GOT3 (cell line): ENCODE measurements at regions not wholly inside any gene's neighbourhood (a gene's known extent, or its start where the extent isn't known, plus 50 kb on each side); places are given as distances from the start of the nearest gene placed in this dataset.
A peak's percentile ranks its signal among the peaks of the same experiment; 100 is the strongest.
"Not testable (repeated sequence)": the region's sequence is repeated elsewhere in the genome, so short reads cannot be mapped to it uniquely, and the experiment has no call there.

Experiments
- DNase-seq: peaks from one replicate; lab custom pipeline; 2025; ENCODE audit warnings: mixed read lengths; lab: John Stamatoyannopoulos, UW

DNA sequence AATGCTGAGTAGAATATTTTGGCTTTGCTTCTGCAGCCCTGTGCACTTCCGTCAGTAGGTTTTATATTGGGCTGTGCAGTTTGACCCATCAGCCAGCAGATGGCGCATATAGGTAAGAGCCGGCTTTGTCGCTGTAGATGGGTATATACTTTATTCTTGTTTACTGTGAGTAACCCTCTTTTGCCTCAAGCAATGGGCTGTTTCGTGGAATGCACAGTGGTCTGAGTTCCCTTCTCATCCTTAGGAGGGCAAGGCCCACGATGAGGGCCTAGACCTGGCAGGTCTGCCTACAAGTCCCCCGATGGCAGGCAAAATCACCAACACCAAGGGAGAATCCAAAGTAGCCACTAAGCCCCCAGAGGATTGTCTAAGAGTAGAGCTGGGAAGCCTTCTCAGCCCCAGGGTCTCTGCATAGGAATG is 1002.9 kb upstream of the KCND2 start:
- DNase-seq: peak; percentile 5

DNA sequence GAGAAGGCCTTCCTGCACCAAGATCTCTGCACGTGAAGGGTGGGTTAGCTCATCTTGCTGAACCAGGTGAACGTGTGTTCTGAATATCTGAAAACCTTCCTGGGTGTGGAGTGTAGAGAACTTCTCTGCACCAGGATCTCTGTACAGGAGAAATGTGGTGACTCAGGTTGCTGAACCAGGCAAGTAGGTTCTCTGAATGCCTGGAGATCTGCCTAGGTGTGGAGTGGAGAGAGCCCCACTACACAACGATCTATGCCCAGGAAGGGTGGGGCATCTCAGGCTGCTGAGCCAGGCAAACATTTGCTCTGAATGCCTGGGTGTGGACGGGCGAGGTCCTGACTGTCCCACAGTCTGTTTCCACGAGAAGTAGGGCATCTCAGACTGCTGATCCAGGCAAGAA is 1002.3 kb upstream of the KCND2 start:
- DNase-seq: no peak

DNA sequence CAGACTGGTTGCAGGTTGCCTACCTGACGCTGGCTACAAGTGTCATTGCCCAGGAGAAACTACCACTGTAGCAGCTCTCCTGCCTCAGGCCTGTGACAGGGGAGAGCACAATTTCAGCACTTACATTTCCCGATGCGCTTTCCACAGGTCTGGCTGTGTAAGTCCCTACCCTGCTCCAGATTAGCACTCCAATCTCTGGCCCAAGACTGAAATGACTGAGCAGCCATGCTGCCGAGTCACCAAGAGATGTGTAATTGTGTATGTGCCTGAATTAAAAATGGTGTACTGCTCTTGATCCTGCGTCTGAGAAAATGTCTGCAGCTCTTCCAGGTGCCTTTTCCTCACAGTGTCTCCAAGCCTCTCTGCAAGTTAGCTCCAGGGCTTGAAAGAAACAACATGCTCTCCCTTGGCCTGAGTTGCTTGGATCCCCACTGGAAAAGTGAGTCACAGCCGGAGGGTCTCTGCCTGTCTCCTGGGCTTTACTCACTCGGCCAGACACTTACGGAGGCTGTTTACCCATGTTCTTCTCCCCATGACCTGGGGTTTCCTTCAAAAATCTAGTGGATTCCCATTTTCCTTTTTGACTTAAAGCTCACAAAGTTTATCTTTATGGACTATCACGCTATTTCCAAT is 1001.7 kb upstream of the KCND2 start:
- no peak for DNase-seq

GRCh38 chr7:119281181-119281846 is 991.7 kb upstream of the KCND2 start:
- no peak for DNase-seq

- no peak for DNase-seq
These were observed 989.6 kb upstream of the KCND2 start for GRCh38 chr7:119283353-119283752.

DNA sequence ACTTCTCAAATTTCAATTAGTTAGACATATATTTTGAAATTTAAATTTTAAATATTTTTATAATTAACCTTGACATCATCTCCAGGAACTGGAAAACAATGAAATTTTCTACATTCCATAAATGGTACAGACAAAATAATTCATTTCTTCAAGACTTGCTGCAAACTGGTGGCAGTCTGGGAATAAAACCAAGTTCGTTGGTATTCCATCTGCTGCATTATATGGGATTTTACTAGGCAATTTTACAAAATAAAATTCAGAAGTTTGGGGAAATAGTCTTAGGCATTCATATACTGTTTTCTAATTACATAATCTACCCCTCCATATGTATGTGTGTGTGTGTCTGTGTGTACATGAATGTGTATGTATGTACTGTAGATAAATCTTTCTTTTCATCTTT is 984.6 kb upstream of the KCND2 start:
- no peak for DNase-seq

DNA sequence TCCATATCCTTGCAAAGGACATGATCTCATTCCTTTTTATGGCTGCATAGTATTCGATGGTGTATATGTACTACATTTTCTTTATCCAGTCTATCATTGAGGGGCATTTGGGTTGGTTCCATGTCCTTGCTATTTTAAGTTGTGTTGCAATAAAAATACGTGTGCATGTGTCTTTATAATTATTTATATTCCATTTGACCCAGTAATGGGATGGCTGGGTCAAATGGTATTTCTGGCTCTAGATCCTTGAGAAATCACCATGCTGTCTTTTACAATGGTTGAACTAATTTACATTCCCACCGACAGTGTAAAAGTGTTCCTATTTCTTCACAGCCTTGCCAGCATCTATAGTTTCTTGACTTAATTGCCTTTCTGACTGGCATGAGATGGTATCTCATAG is 972.6 kb upstream of the KCND2 start:
- not testable (repeated sequence) for DNase-seq

DNA sequence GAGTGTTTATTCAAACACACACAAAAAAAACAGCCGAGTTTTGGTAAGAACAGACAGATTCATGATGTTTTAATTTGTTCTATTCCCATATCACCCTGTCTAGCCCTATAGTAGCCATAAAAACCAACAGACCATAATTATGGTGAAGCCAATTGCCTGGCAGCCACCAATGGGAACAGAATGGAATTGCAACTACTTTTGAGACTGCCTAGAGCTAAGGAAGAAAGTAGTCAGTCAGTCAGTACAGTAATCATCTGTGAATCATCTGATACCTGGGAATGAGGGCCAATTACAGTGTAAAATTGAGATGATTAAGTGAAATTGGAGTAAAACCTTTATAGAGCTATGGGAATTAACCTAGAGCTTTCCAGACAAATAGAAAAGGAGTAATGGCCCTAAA is 952.7 kb upstream of the KCND2 start:
- no peak for DNase-seq

GRCh38 chr7:119329715-119330114 is 943.3 kb upstream of the KCND2 start:
- no peak for DNase-seq

DNA sequence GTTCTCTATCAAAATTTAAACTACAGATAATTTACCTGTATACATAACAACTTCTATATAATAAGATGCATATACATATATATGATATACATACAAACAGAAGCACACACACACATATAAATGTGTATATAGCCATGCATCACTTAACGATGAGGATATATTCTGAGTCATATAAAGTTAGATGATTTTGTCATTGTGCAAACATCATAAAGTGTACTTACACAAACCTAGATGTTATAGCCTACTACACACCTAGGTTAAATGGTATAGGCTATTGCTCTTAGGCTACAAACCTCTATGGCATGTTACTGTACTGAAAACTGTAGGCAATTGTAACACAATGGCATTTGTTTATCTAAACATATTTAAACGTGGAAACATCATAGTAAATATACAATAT is 937.6 kb upstream of the KCND2 start:
- no peak for DNase-seq

DNA sequence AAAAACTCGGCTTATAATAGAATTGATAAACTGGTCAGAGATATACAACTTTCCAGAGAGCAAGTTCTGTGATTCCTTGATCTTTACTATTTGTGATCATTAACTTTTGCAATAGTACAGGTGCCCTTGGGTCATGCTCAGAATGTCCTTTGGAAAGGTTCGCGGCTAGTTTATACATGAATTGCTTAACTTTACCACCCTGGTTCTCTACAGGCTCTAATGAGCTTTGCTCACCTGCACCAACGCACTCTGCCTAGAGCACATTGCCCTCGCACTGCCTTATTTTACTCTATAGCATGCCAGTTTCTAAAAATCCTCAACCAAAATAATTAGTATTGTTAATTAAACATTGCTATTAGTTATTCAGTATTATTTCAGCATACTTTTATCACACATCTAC is 931.2 kb upstream of the KCND2 start:
- no peak for DNase-seq

DNA sequence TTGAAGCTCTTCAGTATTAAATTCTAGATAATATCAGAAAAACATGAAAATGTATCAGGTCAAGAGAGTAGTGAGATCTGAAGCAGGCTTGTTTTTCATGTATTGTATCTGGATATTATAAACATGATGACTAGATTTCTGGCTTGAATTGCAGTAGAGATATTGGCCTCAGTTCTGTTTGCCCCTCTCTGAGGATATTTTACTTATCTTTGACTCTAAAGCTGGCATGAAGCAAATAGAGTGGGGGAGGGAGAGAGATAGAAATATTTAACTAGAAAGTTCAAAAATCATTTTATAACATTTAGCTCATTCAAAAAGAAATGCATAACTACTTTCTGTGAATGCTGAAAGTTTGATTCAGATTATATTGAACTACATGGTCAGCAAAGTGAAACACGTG is 929.7 kb upstream of the KCND2 start:
- DNase-seq: no peak

DNA sequence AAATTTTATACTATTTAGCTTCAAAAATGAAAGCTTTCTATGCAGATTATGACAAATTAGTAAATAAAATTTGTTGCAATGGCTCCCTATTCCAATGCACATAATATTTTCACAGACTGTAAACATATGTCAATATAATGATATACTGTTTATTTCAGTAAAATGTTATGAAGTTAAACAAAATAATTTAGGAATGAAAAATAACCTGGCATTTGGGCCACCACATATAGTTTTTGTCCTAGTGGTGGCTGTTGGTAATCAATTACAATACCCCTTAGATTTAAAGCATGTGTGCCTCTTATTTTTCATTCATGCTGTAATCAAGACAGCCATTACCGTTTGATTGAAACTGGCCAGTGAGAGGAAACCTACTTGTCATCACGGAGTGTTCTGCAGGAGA is 928.5 kb upstream of the KCND2 start:
- DNase-seq: no peak

GRCh38 chr7:119348491-119348890 is 924.5 kb upstream of the KCND2 start:
- no peak for DNase-seq

DNA sequence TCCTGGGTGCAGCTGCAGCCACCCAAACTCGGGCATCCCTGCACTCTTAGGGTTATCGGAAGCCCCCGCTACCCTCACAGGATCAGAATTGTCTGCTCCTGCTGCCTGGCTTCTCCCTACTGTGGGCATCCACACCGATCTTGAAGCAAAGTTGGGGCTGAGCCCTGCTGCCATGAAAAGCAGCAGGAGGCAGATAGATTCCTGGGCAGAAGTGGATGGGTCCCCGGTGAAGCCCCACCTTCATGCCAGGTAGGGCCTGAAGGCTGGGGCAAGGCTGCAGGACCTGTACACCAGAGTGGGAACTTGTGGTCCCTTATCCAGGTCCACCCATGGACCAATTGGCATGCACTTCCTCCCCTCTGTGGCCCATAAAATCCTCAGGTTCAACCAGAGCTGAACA is 922.6 kb upstream of the KCND2 start:
- DNase-seq: no peak

GRCh38 chr7:119351320-119351719 is 921.7 kb upstream of the KCND2 start:
- DNase-seq: no peak

- DNase-seq: no peak
These were observed 898.5 kb upstream of the KCND2 start for GRCh38 chr7:119374436-119374835.

DNA sequence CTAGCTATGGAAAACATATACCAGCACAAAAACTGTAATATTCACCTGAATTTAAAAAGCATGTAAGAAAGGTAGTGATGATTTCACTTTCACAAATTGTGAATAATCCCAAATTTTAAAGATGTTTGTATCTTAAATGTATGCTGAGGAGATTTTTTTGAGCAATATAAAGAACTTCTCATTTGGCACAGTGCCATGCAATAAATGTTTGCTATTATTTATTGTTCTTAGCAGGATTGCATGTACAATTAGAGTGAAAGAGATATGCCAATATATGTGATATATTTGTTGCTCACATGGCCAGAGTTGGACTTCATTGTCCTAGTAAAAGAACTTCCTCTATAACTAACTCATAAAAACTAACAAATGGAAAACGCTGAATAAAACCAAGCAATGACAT is 895.1 kb upstream of the KCND2 start:
- no peak for DNase-seq

GRCh38 chr7:119382726-119383125 is 890.2 kb upstream of the KCND2 start:
- DNase-seq: no peak

- DNase-seq: no peak
These were observed 878.0 kb upstream of the KCND2 start for GRCh38 chr7:119395024-119395423.

- DNase-seq: no peak
These were observed 875.8 kb upstream of the KCND2 start for GRCh38 chr7:119397156-119397555.

- DNase-seq: no peak
These were observed 864.4 kb upstream of the KCND2 start for GRCh38 chr7:119408596-119408995.

DNA sequence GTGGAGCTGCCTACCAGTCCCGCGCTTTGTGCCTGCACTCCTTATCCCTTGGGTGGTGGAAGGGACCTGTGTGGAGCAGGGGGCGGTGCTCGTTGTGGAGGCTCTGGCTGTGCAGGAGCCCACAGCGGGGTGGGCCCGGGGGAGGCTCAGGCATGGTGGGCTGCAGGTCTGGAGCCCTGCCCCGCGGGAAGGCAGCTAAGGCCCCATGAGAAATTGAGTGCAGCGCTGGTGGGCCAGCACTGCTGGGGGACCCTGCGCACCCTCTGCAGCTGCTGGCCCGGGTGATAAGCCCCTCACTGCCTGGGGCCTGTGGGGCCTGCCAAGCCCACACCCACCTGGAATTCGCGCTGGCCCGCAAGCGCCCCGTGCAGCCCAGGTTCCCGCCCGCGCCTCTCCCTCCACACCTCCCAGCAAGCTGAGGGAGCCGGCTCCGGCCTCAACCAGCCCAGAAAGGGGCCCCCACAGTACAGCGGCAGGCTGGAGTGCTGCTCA is 859.6 kb upstream of the KCND2 start:
- DNase-seq: no peak

DNA sequence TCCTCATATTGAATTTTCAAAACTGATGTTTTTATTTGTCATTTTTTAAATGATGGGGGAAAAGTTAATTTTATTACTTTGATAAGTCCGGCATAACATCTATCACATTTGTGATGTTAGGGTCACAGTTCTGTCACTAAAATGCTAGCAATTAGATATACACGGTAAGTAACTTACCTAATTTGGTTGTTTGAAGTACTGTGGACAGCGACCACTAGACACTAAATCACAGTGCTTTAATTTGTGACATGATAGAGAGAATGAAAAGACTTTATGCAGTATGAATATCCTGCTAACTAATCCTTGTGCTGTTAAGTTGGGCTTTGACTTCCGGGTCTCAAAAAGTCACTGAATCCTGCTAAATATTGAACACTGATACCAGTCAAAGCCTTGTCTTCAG is 857.3 kb upstream of the KCND2 start:
- DNase-seq: no peak
